WTC11 (cell line): ENCODE measurements at regions not wholly inside any gene's neighbourhood (a gene's known extent, or its start where the extent isn't known, plus 50 kb on each side); places are given as distances from the start of the nearest gene placed in this dataset.

Experiments used
- ATAC-seq: fragments of 200-7000 bp; cut with Tn5 transposase; 2 replicates; pipeline ENCODE4 v1.10.0; 2021; ENCODE audit warnings: mild to moderate bottlenecking, moderate library complexity
- CTCF ChIA-PET: fragments of 300-600 bp; sonication (Branson Sonifier 250); formaldehyde crosslinking; loops from one replicate; lab custom pipeline; 2021; ENCODE audit warnings: antibody characterized with exemption; lab: Charles Lee
- POLR2A ChIA-PET: fragments of 350-600 bp; sonication (Branson Sonifier 250); formaldehyde crosslinking; loops from one replicate; lab custom pipeline; 2021; ENCODE audit warnings: antibody characterized with exemption; lab: Charles Lee
- DNase-seq: peaks from one replicate; pipeline ENCODE4 v3.0.0; 2021; ENCODE audit warnings: low spot score
- H3K27ac Mint-ChIP-seq: 2 replicates; pipeline ENCODE4 v1.8.0; 2021; ENCODE audit warnings: mixed read lengths
- H3K27me3 Mint-ChIP-seq: 2 replicates; pipeline ENCODE4 v1.8.0; 2021; ENCODE audit warnings: low read depth, mild to moderate bottlenecking, moderate library complexity, mixed read lengths
- H3K36me3 Mint-ChIP-seq: 2 replicates; pipeline ENCODE4 v1.8.0; 2021; ENCODE audit warnings: mixed read lengths
- H3K4me1 Mint-ChIP-seq: 2 replicates; pipeline ENCODE4 v1.8.0; 2022; ENCODE audit warnings: mixed read lengths
- H3K4me3 Mint-ChIP-seq: 2 replicates; pipeline ENCODE4 v1.8.0; 2021; ENCODE audit warnings: mild to moderate bottlenecking, moderate library complexity, mixed read lengths
- H3K9me3 Mint-ChIP-seq: 2 replicates; pipeline ENCODE4 v1.8.0; 2021; ENCODE audit warnings: mixed read lengths
- ATF1 ChIP-seq: sonication (generic); formaldehyde crosslinking; IDR thresholded peaks from 2 replicates; pipeline ENCODE4 v1.8.1; 2023; ENCODE audit warnings: mild to moderate bottlenecking, moderate library complexity, missing genetic modification reagents
- ATF3 ChIP-seq: sonication (generic); formaldehyde crosslinking; conservative IDR thresholded peaks from 2 replicates; pipeline ENCODE4 v1.8.1; 2022; ENCODE audit warnings: mild to moderate bottlenecking, missing genetic modification reagents
- E2F5 ChIP-seq: sonication (generic); formaldehyde crosslinking; IDR thresholded peaks from 2 replicates; pipeline ENCODE4 v1.8.1; 2022; ENCODE audit warnings: mild to moderate bottlenecking, moderate library complexity, missing genetic modification reagents
- ELF4 ChIP-seq: sonication (generic); formaldehyde crosslinking; IDR thresholded peaks from 2 replicates; pipeline ENCODE4 v1.8.1; 2022; ENCODE audit warnings: low read depth, mild to moderate bottlenecking, moderate library complexity, missing genetic modification reagents
- FOXK1 ChIP-seq: sonication (generic); formaldehyde crosslinking; IDR thresholded peaks from 2 replicates; pipeline ENCODE4 v1.8.0; 2022; ENCODE audit warnings: mild to moderate bottlenecking, moderate library complexity, missing genetic modification reagents
- FOXP1 ChIP-seq: sonication (generic); formaldehyde crosslinking; IDR thresholded peaks from 2 replicates; pipeline ENCODE4 v1.8.0; 2022; ENCODE audit warnings: missing genetic modification reagents, mild to moderate bottlenecking, moderate library complexity, borderline replicate concordance
- GABPB1 ChIP-seq: sonication (generic); formaldehyde crosslinking; IDR thresholded peaks from 2 replicates; pipeline ENCODE4 v1.8.1; 2023; ENCODE audit warnings: mild to moderate bottlenecking, missing genetic modification reagents
- GTF2I ChIP-seq: fragments of 250-450 bp; sonication (Bioruptor Pico); conservative IDR thresholded peaks from 2 replicates; pipeline ENCODE4 v1.4.0; 2021; ENCODE audit warnings: mild to moderate bottlenecking
- JAZF1 ChIP-seq: fragments of 250-450 bp; sonication (Bioruptor Pico); IDR thresholded peaks from 2 replicates; pipeline ENCODE4 v1.9.0; 2021; ENCODE audit warnings: moderate library complexity, mild to moderate bottlenecking, inconsistent platforms
- KAT7 ChIP-seq: sonication (generic); formaldehyde crosslinking; IDR thresholded peaks from 2 replicates; pipeline ENCODE4 v1.8.1; 2023; ENCODE audit warnings: missing genetic modification reagents, mild to moderate bottlenecking, borderline replicate concordance
- MAX ChIP-seq: sonication (generic); formaldehyde crosslinking; IDR thresholded peaks from 2 replicates; pipeline ENCODE4 v1.8.0; 2022; ENCODE audit warnings: mild to moderate bottlenecking, missing genetic modification reagents
- MXD4 ChIP-seq: fragments of 250-450 bp; sonication (Bioruptor Pico); IDR thresholded peaks from 2 replicates; pipeline ENCODE4 v1.8.0; 2021; ENCODE audit warnings: mild to moderate bottlenecking, moderate library complexity, borderline replicate concordance
- NFE2L1 ChIP-seq: sonication (generic); formaldehyde crosslinking; IDR thresholded peaks from 2 replicates; pipeline ENCODE4 v1.8.1; 2023; ENCODE audit warnings: missing genetic modification reagents
- RELA ChIP-seq: sonication (generic); formaldehyde crosslinking; IDR thresholded peaks from 2 replicates; pipeline ENCODE4 v1.8.1; 2022; ENCODE audit warnings: missing genetic modification reagents, mild to moderate bottlenecking, borderline replicate concordance
- ZBTB21 ChIP-seq: sonication (generic); formaldehyde crosslinking; IDR thresholded peaks from 2 replicates; pipeline ENCODE4 v1.8.1; 2023; ENCODE audit warnings: mild to moderate bottlenecking, missing genetic modification reagents, borderline replicate concordance
- ZNF232 ChIP-seq: sonication (generic); formaldehyde crosslinking; IDR thresholded peaks from 2 replicates; pipeline ENCODE4 v1.8.0; 2022; ENCODE audit warnings: mild to moderate bottlenecking, missing genetic modification reagents
- ZNF263 ChIP-seq: sonication (generic); formaldehyde crosslinking; IDR thresholded peaks from 2 replicates; pipeline ENCODE4 v1.8.1; 2022; ENCODE audit warnings: low read depth, mild to moderate bottlenecking, moderate library complexity, missing genetic modification reagents
- ZNF317 ChIP-seq: sonication (generic); formaldehyde crosslinking; IDR thresholded peaks from 2 replicates; pipeline ENCODE4 v1.8.1; 2023; ENCODE audit warnings: low read depth, mild to moderate bottlenecking, moderate library complexity, missing genetic modification reagents, borderline replicate concordance
- ZNF416 ChIP-seq: fragments of 250-450 bp; sonication (Bioruptor Pico); IDR thresholded peaks from 2 replicates; pipeline ENCODE4 v1.9.0; 2021; ENCODE audit warnings: mild to moderate bottlenecking, inconsistent platforms
- ZNF423 ChIP-seq: fragments of 250-450 bp; sonication (Bioruptor Pico); IDR thresholded peaks from 2 replicates; pipeline ENCODE4 v2.1.2; 2022; ENCODE audit warnings: mild to moderate bottlenecking, moderate library complexity
- ZNF671 ChIP-seq: fragments of 250-450 bp; sonication (Bioruptor Pico); IDR thresholded peaks from 2 replicates; pipeline ENCODE4 v1.8.0; 2021; ENCODE audit warnings: mild to moderate bottlenecking
- TF ChIP-seq, protein P1 (sequence below): sonication (generic); formaldehyde crosslinking; IDR thresholded peaks from 2 replicates; pipeline ENCODE4 v1.8.0; 2022; ENCODE audit warnings: missing genetic modification reagents
- TF ChIP-seq, protein P2 (sequence below): sonication (generic); formaldehyde crosslinking; IDR thresholded peaks from 2 replicates; pipeline ENCODE4 v1.8.1; 2023; ENCODE audit warnings: mild to moderate bottlenecking, missing genetic modification reagents, moderate library complexity
- TF ChIP-seq, protein P3 (sequence below): sonication (generic); formaldehyde crosslinking; IDR thresholded peaks from 2 replicates; pipeline ENCODE4 v1.8.1; 2023; ENCODE audit warnings: mild to moderate bottlenecking, missing genetic modification reagents
- TF ChIP-seq, protein P4 (sequence below): sonication (generic); formaldehyde crosslinking; IDR thresholded peaks from 2 replicates; pipeline ENCODE4 v1.8.1; 2023; ENCODE audit warnings: mild to moderate bottlenecking, moderate library complexity, missing genetic modification reagents

- TF ChIP-seq ZNF232 (CRISPR knock-in tag) (no peak), E2F5 (CRISPR knock-in tag) (no peak), ELF4 (CRISPR knock-in tag) (no peak), ATF1 (CRISPR knock-in tag) (no peak), MAX (no peak), ZNF317 (no peak), ZNF263 (no peak)
- TF ChIP-seq, protein P1, sequence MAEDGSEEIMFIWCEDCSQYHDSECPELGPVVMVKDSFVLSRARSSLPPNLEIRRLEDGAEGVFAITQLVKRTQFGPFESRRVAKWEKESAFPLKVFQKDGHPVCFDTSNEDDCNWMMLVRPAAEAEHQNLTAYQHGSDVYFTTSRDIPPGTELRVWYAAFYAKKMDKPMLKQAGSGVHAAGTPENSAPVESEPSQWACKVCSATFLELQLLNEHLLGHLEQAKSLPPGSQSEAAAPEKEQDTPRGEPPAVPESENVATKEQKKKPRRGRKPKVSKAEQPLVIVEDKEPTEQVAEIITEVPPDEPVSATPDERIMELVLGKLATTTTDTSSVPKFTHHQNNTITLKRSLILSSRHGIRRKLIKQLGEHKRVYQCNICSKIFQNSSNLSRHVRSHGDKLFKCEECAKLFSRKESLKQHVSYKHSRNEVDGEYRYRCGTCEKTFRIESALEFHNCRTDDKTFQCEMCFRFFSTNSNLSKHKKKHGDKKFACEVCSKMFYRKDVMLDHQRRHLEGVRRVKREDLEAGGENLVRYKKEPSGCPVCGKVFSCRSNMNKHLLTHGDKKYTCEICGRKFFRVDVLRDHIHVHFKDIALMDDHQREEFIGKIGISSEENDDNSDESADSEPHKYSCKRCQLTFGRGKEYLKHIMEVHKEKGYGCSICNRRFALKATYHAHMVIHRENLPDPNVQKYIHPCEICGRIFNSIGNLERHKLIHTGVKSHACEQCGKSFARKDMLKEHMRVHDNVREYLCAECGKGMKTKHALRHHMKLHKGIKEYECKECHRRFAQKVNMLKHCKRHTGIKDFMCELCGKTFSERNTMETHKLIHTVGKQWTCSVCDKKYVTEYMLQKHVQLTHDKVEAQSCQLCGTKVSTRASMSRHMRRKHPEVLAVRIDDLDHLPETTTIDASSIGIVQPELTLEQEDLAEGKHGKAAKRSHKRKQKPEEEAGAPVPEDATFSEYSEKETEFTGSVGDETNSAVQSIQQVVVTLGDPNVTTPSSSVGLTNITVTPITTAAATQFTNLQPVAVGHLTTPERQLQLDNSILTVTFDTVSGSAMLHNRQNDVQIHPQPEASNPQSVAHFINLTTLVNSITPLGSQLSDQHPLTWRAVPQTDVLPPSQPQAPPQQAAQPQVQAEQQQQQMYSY (CRISPR knock-in tag) = no peak
These were observed 501.2 kb downstream of the SHISA9 start (continued) for GRCh38 chr16:13402601-13403000.

- CTCF ChIA-PET = no interaction called here
- peaks cover 23% of the 10 kb centered on the region for H3K9me3 Mint-ChIP-seq
- TF ChIP-seq ZNF423 (CRISPR knock-in tag) = no peak
- TF ChIP-seq ZNF416 = no peak
- TF ChIP-seq, protein P2, sequence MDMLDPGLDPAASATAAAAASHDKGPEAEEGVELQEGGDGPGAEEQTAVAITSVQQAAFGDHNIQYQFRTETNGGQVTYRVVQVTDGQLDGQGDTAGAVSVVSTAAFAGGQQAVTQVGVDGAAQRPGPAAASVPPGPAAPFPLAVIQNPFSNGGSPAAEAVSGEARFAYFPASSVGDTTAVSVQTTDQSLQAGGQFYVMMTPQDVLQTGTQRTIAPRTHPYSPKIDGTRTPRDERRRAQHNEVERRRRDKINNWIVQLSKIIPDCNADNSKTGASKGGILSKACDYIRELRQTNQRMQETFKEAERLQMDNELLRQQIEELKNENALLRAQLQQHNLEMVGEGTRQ (CRISPR knock-in tag) = no peak
- no peak for TF ChIP-seq RELA (CRISPR knock-in tag)
- TF ChIP-seq GABPB1 = no peak
- TF ChIP-seq, protein P3, sequence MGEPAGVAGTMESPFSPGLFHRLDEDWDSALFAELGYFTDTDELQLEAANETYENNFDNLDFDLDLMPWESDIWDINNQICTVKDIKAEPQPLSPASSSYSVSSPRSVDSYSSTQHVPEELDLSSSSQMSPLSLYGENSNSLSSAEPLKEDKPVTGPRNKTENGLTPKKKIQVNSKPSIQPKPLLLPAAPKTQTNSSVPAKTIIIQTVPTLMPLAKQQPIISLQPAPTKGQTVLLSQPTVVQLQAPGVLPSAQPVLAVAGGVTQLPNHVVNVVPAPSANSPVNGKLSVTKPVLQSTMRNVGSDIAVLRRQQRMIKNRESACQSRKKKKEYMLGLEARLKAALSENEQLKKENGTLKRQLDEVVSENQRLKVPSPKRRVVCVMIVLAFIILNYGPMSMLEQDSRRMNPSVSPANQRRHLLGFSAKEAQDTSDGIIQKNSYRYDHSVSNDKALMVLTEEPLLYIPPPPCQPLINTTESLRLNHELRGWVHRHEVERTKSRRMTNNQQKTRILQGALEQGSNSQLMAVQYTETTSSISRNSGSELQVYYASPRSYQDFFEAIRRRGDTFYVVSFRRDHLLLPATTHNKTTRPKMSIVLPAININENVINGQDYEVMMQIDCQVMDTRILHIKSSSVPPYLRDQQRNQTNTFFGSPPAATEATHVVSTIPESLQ (CRISPR knock-in tag) = no peak
- no peak for TF ChIP-seq ATF3 (CRISPR knock-in tag)
- no peak for TF ChIP-seq ZNF671 (CRISPR knock-in tag)
- TF ChIP-seq JAZF1 (CRISPR knock-in tag) = no peak
- TF ChIP-seq, protein P1 (CRISPR knock-in tag) = no peak
- no peak for TF ChIP-seq ZBTB21 (CRISPR knock-in tag)
- no peak for TF ChIP-seq KAT7 (CRISPR knock-in tag)
- no peak for TF ChIP-seq FOXK1
- no peak for TF ChIP-seq GTF2I (CRISPR knock-in tag)
- no peak for TF ChIP-seq NFE2L1 (CRISPR knock-in tag)
- TF ChIP-seq FOXP1 (CRISPR knock-in tag) = no peak
- no peak for TF ChIP-seq MXD4 (CRISPR knock-in tag)
- TF ChIP-seq, protein P4, sequence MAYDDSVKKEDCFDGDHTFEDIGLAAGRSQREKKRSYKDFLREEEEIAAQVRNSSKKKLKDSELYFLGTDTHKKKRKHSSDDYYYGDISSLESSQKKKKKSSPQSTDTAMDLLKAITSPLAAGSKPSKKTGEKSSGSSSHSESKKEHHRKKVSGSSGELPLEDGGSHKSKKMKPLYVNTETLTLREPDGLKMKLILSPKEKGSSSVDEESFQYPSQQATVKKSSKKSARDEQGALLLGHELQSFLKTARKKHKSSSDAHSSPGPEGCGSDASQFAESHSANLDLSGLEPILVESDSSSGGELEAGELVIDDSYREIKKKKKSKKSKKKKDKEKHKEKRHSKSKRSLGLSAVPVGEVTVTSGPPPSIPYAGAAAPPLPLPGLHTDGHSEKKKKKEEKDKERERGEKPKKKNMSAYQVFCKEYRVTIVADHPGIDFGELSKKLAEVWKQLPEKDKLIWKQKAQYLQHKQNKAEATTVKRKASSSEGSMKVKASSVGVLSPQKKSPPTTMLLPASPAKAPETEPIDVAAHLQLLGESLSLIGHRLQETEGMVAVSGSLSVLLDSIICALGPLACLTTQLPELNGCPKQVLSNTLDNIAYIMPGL (CRISPR knock-in tag) = no peak
These were observed 501.9 kb downstream of the SHISA9 start for GRCh38 chr16:13403326-13403725.

More at GRCh38 chr16:13403326-13403725, 501.9 kb downstream of the SHISA9 start:
- no peak for DNase-seq
- no peak for ATAC-seq
- POLR2A ChIA-PET = no interaction called here
- Mint-ChIP-seq H3K27ac (no peak overlapping the region), H3K27me3 (no peaks in the 10 kb centered on the region), H3K36me3 (peaks cover 38% of the 10 kb centered on the region), H3K4me1 (0 out of 2 replicates have a peak, but pooled peaks cover 6% of the 10 kb centered on the region), H3K4me3 (no peak overlapping the region)
